Fibroblast of pulmonary artery (primary cell): ENCODE measurements at regions not wholly inside any gene's neighbourhood (a gene's known extent, or its start where the extent isn't known, plus 50 kb on each side); places are given as distances from the start of the nearest gene placed in this dataset.

Experiments
- DNase-seq: peaks from one replicate; pipeline ENCODE4 v3.0.0-alpha.2; 2010; ENCODE audit warnings: low read depth
- H3K4me3 ChIP-seq: replicated peaks from 2 replicates; pipeline ENCODE4 v1.5.1; 2011; ENCODE audit warnings: low read depth, mild to moderate bottlenecking, control low read depth, low read length, moderate library complexity
- CTCF ChIP-seq: IDR thresholded peaks from 2 replicates; pipeline ENCODE4 v1.5.1; 2011; ENCODE audit warnings: mild to moderate bottlenecking, control low read depth, low read length, inconsistent platforms; ENCODE audit errors: missing control alignments

DNA sequence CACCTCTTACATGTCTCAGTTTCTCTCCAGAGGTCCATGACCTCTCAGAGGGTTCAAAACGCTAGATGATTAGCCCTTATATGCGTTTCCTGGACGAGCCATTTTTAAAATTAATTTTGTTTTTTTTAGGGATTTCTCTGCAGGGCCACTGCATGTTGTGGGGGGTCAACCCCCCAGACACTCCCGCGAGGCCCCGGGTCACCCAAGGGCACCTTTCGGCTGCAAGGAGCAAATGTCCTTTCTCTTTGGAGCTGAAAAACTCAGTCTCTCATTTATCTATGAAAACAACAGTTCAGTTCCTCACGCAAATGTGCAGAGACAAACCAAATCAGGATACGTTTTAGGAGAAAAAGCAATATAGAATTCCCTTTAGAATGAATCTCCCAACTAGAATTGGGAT is 944.3 kb upstream of the SEMA6D start:
- DNase-seq, result no peak
- no peak overlapping the region for H3K4me3 ChIP-seq
- no peak for TF ChIP-seq CTCF

DNA sequence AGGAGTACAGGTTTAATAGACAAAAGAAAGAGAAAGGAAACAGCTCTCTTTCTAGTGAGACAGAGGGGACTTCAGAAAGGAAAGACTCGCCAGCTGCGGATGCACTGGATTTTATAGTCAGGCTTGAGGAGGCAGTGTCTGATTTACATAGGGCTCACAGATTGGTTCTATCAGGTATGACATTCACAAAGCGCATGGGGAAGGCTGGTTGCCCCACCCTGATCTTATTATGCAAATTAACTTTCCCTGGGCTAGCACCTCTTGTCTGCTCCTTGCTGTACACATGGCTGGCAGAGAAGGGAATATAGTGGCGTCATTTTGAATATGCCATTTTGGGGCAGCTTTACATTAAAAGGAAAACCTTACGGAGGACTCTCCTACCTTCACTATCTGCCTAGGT is 938.4 kb upstream of the SEMA6D start:
- H3K4me3 ChIP-seq, result no peak overlapping the region
- no peak for DNase-seq
- TF ChIP-seq CTCF, result no peak

DNA sequence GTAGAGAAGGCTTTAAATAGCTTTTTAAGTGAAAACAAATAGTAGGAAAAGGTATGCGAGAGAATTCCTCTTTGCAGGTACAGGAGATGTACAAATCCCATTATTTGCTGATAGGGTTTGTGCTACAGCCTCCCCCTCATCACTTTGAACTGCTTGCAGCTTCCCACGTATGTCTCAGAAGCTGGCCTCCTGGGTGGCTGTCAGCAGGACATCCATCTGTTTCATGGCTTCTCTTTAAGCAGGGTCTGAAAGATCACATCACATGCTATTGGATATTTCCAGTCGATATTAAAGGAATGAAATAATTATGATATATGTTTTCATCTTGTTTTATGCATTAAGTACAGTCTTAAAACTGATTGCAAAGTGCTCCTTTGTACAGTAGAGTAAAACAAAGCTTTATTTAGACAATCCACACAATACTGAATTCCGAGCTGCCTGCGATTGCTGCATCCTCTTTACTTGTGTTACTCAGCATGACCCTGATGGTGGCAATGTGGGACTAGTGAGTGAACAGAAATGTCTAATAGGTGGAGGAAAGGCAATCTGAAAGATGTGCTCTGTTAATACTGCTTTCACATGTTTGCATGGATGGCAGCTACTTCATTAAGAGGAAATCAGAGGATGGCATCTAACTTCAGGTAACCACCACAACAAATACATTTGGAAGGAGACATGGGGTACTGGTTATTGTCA is 930.6 kb upstream of the SEMA6D start:
- no peak overlapping the region for H3K4me3 ChIP-seq
- no peak for DNase-seq
- no peak for TF ChIP-seq CTCF

GRCh38 chr15:46795685-46796084 is 921.6 kb upstream of the SEMA6D start:
- H3K4me3 ChIP-seq, result no peak overlapping the region
- DNase-seq, result no peak
- no peak for TF ChIP-seq CTCF

- DNase-seq, result no peak
- TF ChIP-seq CTCF, result no peak
- no peak overlapping the region for H3K4me3 ChIP-seq
Measured at GRCh38 chr15:46808834-46809233, 908.5 kb upstream of the SEMA6D start.

DNA sequence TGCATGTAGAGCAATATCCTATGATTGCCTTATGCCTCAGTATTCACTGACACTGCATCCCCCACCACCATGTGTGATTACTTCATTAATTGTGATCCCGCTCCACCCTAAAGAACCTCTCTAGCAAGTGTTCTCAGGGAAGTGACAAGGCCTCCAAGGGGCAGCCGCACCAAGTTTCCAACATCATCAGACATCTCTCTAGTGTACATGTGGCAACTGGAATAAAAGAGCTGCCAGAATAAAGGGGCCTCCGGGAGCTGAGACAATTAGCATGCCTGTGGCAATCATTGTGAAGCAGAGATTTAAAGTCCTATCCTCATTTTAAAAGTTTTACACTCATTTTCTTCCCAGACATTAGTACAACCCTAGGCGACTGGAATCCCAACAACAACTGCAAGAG is 902.1 kb upstream of the SEMA6D start:
- no peak overlapping the region for H3K4me3 ChIP-seq
- no peak for TF ChIP-seq CTCF
- no peak for DNase-seq

- no peak for TF ChIP-seq CTCF
- no peak overlapping the region for H3K4me3 ChIP-seq
- DNase-seq, result no peak
Measured at GRCh38 chr15:46815765-46816164, 901.5 kb upstream of the SEMA6D start.
